Epithelial cell of esophagus (primary cell): ENCODE measurements at regions not wholly inside any gene's neighbourhood (a gene's known extent, or its start where the extent isn't known, plus 50 kb on each side); places are given as distances from the start of the nearest gene placed in this dataset.

ENCODE experiments used
- DNase-seq: peaks from one replicate; pipeline ENCODE4 v3.0.0; 2010; ENCODE audit warnings: low read depth
- H3K4me3 ChIP-seq: 2 replicates; pipeline ENCODE4 v1.5.1; 2011; ENCODE audit warnings: mild to moderate bottlenecking, low read length, control low read depth
- TF ChIP-seq, protein P1 (sequence below): IDR thresholded peaks from 2 replicates; pipeline ENCODE4 v1.5.1; 2011; ENCODE audit warnings: low read depth, mild to moderate bottlenecking, low read length, control low read depth, inconsistent platforms; ENCODE audit not compliant: insufficient read depth; ENCODE audit errors: missing control alignments

DNA sequence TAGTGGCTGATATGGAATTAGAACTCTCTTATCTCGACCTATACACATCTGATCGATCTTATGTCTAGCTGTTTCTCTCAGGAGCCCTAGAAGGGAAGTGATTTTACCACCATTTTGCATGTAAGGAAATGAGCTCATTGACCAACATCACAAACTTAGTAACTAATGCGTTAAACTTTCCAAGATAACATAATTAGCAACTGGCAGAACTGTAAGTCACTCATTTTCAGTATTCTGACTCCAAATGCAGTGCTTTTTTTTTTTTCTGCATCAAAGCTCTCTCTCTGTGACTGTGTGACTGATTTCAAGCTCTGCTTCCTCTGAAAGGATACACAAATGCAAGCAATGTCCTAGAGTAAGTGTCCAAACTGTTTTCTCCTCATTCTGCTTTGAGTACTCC lies 68.1 kb upstream of the FBXL7 start:
- TF ChIP-seq, protein P1, sequence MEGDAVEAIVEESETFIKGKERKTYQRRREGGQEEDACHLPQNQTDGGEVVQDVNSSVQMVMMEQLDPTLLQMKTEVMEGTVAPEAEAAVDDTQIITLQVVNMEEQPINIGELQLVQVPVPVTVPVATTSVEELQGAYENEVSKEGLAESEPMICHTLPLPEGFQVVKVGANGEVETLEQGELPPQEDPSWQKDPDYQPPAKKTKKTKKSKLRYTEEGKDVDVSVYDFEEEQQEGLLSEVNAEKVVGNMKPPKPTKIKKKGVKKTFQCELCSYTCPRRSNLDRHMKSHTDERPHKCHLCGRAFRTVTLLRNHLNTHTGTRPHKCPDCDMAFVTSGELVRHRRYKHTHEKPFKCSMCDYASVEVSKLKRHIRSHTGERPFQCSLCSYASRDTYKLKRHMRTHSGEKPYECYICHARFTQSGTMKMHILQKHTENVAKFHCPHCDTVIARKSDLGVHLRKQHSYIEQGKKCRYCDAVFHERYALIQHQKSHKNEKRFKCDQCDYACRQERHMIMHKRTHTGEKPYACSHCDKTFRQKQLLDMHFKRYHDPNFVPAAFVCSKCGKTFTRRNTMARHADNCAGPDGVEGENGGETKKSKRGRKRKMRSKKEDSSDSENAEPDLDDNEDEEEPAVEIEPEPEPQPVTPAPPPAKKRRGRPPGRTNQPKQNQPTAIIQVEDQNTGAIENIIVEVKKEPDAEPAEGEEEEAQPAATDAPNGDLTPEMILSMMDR, result no peak
- no peak for DNase-seq
- no peak overlapping the region for H3K4me3 ChIP-seq

DNA sequence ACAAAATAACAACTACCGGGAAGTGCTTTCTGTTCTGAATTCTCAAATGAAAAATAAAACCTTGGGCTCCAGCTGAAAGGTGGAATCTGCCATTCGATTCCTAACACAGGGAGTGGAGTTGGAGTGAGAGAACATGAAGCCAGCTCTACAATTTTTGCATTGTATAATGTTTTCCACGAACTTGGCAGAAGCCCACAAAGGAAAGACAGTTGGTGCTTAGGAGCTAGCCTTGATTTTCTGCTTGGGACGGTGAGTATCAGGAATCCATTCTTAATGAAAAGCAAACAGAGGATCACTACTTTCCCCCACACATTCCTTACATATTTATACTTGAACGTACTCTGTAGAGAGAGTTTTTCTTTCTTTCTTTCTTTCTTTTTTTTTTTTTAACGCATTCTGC lies 74.2 kb upstream of the FBXL7 start:
- no peak overlapping the region for H3K4me3 ChIP-seq
- DNase-seq, result no peak
- TF ChIP-seq, protein P1, result no peak

DNA sequence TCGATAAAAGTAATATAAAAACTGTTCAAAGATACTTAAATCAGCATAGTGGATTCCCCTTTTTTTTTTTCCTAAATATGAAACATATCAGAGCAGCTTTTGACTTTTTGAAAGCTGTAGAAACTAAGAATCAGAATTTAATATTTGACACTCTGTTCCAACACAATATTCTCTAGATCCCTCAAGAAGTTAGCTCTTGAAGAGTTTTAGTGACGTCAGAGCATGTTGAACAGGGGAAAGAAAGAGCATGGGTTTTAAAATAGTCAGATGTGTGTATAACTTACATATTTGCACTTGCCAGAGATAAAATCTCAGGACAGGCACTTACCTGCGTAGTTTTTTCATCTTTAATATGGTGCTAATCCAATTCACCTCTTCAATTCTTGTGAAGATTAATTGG lies 75.2 kb upstream of the FBXL7 start:
- TF ChIP-seq, protein P1, result no peak
- H3K4me3 ChIP-seq, result no peak overlapping the region
- no peak for DNase-seq

DNA sequence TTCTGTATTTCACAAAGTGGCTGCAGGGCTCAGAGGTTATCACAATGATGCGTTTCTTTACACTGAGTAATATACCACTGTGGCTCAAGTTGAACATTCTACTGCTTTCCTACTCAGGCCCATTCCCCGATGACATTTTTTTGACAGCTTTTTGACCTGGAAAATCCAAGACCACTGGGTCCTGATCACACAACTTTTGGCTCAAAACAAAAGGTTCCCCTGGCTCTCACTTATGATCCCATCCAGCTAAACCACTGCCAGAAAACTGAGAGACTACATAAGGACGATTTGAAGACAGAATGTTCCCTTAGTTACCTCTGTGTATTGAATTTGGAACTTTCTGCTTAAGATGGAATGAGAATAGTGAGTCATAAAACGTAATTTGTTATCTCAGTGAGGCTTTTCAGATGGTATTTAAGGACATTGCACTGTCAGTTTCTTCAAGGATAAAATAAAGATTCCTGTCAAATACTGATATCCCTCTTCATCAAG lies 78.0 kb upstream of the FBXL7 start:
- TF ChIP-seq, protein P1, result no peak
- no peak for DNase-seq
- no peak overlapping the region for H3K4me3 ChIP-seq

DNA sequence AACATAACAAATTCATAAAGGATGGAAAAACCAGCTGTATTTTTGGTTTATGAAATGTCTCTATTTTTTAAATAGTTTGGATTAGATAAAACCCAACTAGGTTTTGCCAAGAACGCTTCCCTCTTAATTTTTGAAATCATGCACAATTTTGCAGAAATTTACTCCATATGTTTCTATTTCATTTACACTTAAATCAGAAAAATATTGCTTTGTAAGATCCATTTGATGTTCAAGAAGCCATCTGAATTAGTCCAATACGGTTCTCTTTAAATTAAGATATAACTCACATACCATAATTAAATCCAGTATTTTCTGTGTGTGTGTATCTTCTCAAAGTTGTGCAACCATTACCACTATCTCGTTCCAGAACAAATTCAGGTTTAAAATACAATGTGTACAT lies 78.6 kb upstream of the FBXL7 start:
- TF ChIP-seq, protein P1, result no peak
- no peak for DNase-seq
- H3K4me3 ChIP-seq, result no peak overlapping the region

DNA sequence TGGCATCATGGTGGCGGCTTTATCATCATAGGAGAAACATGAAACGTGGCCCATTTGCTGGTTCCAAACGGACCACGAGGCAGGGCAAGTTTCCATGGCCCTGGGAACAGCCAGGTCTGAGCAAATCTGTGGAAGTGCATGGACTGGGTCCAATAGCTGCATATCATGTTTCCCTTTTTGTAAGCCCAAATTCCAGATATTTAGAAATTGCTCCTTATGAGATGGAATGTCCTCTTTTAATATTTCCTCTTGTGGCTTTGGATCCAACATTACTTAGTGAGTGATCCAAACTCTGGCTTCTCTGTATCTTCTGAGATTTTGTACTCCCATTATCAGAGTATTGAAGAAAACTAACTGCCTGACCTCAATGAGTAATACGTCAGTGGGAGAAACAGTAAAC lies 79.8 kb upstream of the FBXL7 start:
- DNase-seq, result no peak
- TF ChIP-seq, protein P1, result no peak
- H3K4me3 ChIP-seq, result no peak overlapping the region

DNA sequence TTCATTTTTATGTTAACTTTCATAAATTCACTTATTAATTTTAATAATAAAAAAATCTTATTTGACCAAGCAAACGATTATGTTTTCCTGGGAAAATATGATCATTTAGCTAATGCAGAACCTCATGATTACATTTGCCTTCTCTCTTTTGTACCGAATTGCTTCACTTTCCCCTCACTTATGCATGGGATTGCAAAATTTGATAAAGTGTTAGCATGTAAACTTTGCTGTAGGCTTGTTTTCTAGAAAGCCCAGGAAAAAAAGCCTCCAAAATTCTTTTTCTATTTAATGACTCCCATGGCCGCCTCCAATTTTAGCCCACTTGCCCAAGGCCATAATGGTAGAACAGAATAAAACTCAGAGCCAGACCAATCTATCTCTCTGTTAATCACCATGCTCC lies 82.8 kb upstream of the FBXL7 start:
- TF ChIP-seq, protein P1, result no peak
- no peak for DNase-seq
- no peak overlapping the region for H3K4me3 ChIP-seq
